ENCODE measurements at regions not wholly inside any gene's neighbourhood (a gene's known extent, or its start where the extent isn't known, plus 50 kb on each side); places are given as distances from the start of the nearest gene placed in this dataset.

DNA sequence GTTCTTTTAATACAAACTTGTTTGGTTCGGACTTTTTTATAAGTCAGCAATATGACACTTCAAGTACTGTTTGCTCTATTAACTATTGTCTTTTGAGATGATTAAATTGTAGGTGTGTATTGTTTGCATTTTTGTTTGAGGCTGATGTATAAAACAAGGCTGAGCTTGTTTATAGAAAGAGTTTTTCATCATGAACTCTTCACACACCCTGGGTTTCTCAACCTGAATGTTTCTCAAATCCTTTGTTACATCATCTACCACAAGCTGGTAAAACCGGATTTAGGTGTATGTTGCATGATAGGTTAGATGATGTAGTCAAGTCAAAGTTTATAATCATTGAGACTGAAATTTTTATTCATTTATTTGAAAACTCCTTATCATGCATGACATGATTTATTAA, 335.2 kb upstream of the LRATD1 start:
- no peak overlapping the region for H3K27ac ChIP-seq (ENCODE audit: low read length)
- no peaks in the 10 kb centered on the region for H3K9me3 ChIP-seq (ENCODE audit: control insufficient read depth in 1 of 2, low read length in 2 of 2)
- no peaks in the 10 kb centered on the region for H3K27me3 ChIP-seq (ENCODE audit: low read depth, low read length)
- H3K4me1 ChIP-seq (ENCODE audit: control insufficient read depth in 1 of 2, insufficient read depth in 2 of 2, low read length in 2 of 2), result no peaks in the 10 kb centered on the region
- H3K4me3 ChIP-seq (ENCODE audit: low read depth in 1 of 2, low read length in 2 of 2), result no peak overlapping the region
- H3K36me3 ChIP-seq (ENCODE audit: control insufficient read depth in 1 of 2, insufficient read depth in 2 of 2, low read length in 2 of 2), result no peaks in the 10 kb centered on the region

GRCh38 chr2:14297906-14298305, 334.6 kb upstream of the LRATD1 start:
- Histone ChIP-seq H3K36me3 (ENCODE audit: control insufficient read depth in 1 of 2, insufficient read depth in 2 of 2, low read length in 2 of 2) (no peaks in the 10 kb centered on the region), H3K4me1 (ENCODE audit: control insufficient read depth in 1 of 2, insufficient read depth in 2 of 2, low read length in 2 of 2) (no peaks in the 10 kb centered on the region), H3K9me3 (ENCODE audit: control insufficient read depth in 1 of 2, low read length in 2 of 2) (no peaks in the 10 kb centered on the region), H3K27me3 (ENCODE audit: low read depth, low read length) (no peaks in the 10 kb centered on the region), H3K27ac (ENCODE audit: low read length) (no peak overlapping the region), H3K4me3 (ENCODE audit: low read depth in 1 of 2, low read length in 2 of 2) (no peak overlapping the region)

DNA sequence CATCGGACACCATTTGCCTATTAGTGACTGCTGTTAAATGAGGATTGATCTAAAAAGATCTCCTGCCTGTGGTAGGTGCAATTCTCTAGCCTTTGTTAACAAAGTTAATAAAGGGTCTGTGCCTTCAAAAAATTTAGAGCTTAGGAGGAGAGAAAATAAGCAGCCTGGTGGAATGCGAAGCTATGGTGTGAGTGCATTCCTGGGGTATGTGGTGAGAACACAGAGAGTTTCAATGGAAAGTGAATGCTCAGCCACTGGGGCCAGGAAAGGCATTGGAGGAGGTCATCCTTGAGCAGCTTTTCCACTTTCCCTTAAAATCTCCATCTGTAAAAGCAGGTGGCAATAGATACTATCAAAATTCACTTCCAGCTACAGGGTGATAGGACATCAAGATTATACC, 331.2 kb upstream of the LRATD1 start:
- Histone ChIP-seq H3K27me3 (ENCODE audit: low read depth, low read length) (no peaks in the 10 kb centered on the region), H3K4me3 (ENCODE audit: low read depth in 1 of 2, low read length in 2 of 2) (no peak overlapping the region), H3K4me1 (ENCODE audit: control insufficient read depth in 1 of 2, insufficient read depth in 2 of 2, low read length in 2 of 2) (no peaks in the 10 kb centered on the region), H3K9me3 (ENCODE audit: control insufficient read depth in 1 of 2, low read length in 2 of 2) (no peaks in the 10 kb centered on the region), H3K27ac (ENCODE audit: low read length) (no peak overlapping the region), H3K36me3 (ENCODE audit: control insufficient read depth in 1 of 2, insufficient read depth in 2 of 2, low read length in 2 of 2) (no peaks in the 10 kb centered on the region)

DNA sequence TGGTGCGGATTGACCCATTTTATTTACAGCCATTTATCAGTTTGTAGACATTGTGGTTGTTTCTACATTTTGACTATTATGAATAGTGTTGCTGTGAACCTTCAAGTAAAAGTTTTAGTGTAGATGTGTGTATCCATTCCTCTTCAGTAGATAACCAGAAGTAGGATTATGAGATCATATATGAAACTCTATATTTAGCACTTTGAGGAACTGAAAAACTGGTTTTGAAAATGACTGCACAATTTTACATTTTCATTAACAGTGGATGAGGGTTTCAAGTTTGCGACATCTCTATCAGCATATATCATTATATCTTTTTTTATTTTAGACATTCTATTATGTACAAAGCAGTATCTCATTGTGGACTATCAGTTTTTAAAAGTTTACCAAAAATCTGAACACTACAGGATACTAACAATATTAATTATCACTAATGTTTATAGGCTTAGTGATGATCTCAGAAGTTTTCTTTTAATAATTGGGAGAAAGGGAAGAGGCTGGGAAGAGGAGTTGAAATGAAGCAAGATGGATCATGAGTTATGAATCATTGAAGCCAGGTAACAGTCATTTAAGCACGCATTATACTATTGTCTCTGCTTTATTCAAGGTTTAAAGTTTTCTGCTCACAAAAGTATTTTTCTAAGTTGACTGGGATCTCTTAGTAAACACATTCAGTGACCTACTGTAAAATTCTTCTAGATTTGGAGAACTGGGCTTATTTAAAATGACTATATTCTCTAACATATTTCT, 329.0 kb upstream of the LRATD1 start:
- Histone ChIP-seq H3K27me3 (ENCODE audit: low read depth, low read length) (no peaks in the 10 kb centered on the region), H3K36me3 (ENCODE audit: control insufficient read depth in 1 of 2, insufficient read depth in 2 of 2, low read length in 2 of 2) (no peaks in the 10 kb centered on the region)

GRCh38 chr2:14304326-14304725, 328.2 kb upstream of the LRATD1 start:
- Histone ChIP-seq H3K36me3 (ENCODE audit: control insufficient read depth in 1 of 2, insufficient read depth in 2 of 2, low read length in 2 of 2) (no peaks in the 10 kb centered on the region), H3K27me3 (ENCODE audit: low read depth, low read length) (no peaks in the 10 kb centered on the region), H3K9me3 (ENCODE audit: control insufficient read depth in 1 of 2, low read length in 2 of 2) (no peaks in the 10 kb centered on the region), H3K4me3 (ENCODE audit: low read depth in 1 of 2, low read length in 2 of 2) (no peak overlapping the region), H3K4me1 (ENCODE audit: control insufficient read depth in 1 of 2, insufficient read depth in 2 of 2, low read length in 2 of 2) (no peaks in the 10 kb centered on the region), H3K27ac (ENCODE audit: low read length) (no peak overlapping the region)

More for the DNA sequence above, 329.0 kb upstream of the LRATD1 start:
- Histone ChIP-seq H3K9me3 (ENCODE audit: control insufficient read depth in 1 of 2, low read length in 2 of 2) (no peaks in the 10 kb centered on the region), H3K4me3 (ENCODE audit: low read depth in 1 of 2, low read length in 2 of 2) (no peak overlapping the region), H3K27ac (ENCODE audit: low read length) (no peak overlapping the region), H3K4me1 (ENCODE audit: control insufficient read depth in 1 of 2, insufficient read depth in 2 of 2, low read length in 2 of 2) (no peaks in the 10 kb centered on the region)

- H3K4me1 ChIP-seq (ENCODE audit: control insufficient read depth in 1 of 2, insufficient read depth in 2 of 2, low read length in 2 of 2), result no peaks in the 10 kb centered on the region
- no peak overlapping the region for H3K4me3 ChIP-seq (ENCODE audit: low read depth in 1 of 2, low read length in 2 of 2)
- no peaks in the 10 kb centered on the region for H3K9me3 ChIP-seq (ENCODE audit: control insufficient read depth in 1 of 2, low read length in 2 of 2)
- H3K27me3 ChIP-seq (ENCODE audit: low read depth, low read length), result no peaks in the 10 kb centered on the region
- H3K27ac ChIP-seq (ENCODE audit: low read length), result no peak overlapping the region
- H3K36me3 ChIP-seq (ENCODE audit: control insufficient read depth in 1 of 2, insufficient read depth in 2 of 2, low read length in 2 of 2), result no peaks in the 10 kb centered on the region
Observed at GRCh38 chr2:14306268-14306861, 326.2 kb upstream of the LRATD1 start.

- H3K9me3 ChIP-seq (ENCODE audit: control insufficient read depth in 1 of 2, low read length in 2 of 2), result no peaks in the 10 kb centered on the region
- no peaks in the 10 kb centered on the region for H3K4me1 ChIP-seq (ENCODE audit: control insufficient read depth in 1 of 2, insufficient read depth in 2 of 2, low read length in 2 of 2)
- H3K27ac ChIP-seq (ENCODE audit: low read length), result no peak overlapping the region
- H3K27me3 ChIP-seq (ENCODE audit: low read depth, low read length), result no peaks in the 10 kb centered on the region
- no peak overlapping the region for H3K4me3 ChIP-seq (ENCODE audit: low read depth in 1 of 2, low read length in 2 of 2)
- no peaks in the 10 kb centered on the region for H3K36me3 ChIP-seq (ENCODE audit: control insufficient read depth in 1 of 2, insufficient read depth in 2 of 2, low read length in 2 of 2)
Observed at GRCh38 chr2:14313341-14313740, 319.2 kb upstream of the LRATD1 start.

- H3K36me3 ChIP-seq (ENCODE audit: control insufficient read depth in 1 of 2, insufficient read depth in 2 of 2, low read length in 2 of 2), result no peaks in the 10 kb centered on the region
- no peak overlapping the region for H3K27ac ChIP-seq (ENCODE audit: low read length)
Observed at GRCh38 chr2:14316594-14316993, 315.9 kb upstream of the LRATD1 start.

DNA sequence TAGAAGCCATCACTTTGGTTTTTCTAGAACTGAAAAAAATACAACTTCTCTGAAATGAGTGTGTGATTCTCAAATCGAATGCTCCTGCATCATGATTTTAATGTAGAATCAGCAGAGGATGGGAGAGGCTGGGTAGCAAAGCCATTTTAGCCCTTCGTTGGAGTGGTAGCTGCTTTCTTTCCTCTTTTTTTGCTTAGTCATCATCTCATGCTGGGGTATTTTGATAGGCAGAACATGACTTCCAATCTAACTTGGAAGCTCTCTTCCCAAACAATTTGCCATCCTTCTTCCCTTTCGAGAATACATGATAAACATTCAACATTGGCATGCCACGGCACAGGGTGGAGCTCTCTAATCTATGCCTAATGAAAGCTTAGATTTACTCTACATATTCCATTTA, 311.2 kb upstream of the LRATD1 start:
- Histone ChIP-seq H3K27ac (ENCODE audit: low read length) (no peak overlapping the region), H3K9me3 (ENCODE audit: control insufficient read depth in 1 of 2, low read length in 2 of 2) (no peaks in the 10 kb centered on the region), H3K36me3 (ENCODE audit: control insufficient read depth in 1 of 2, insufficient read depth in 2 of 2, low read length in 2 of 2) (no peaks in the 10 kb centered on the region), H3K4me1 (ENCODE audit: control insufficient read depth in 1 of 2, insufficient read depth in 2 of 2, low read length in 2 of 2) (no peaks in the 10 kb centered on the region), H3K27me3 (ENCODE audit: low read depth, low read length) (no peaks in the 10 kb centered on the region), H3K4me3 (ENCODE audit: low read depth in 1 of 2, low read length in 2 of 2) (no peak overlapping the region)

More at GRCh38 chr2:14316594-14316993, 315.9 kb upstream of the LRATD1 start:
- Histone ChIP-seq H3K9me3 (ENCODE audit: control insufficient read depth in 1 of 2, low read length in 2 of 2) (no peaks in the 10 kb centered on the region), H3K4me3 (ENCODE audit: low read depth in 1 of 2, low read length in 2 of 2) (no peak overlapping the region), H3K4me1 (ENCODE audit: control insufficient read depth in 1 of 2, insufficient read depth in 2 of 2, low read length in 2 of 2) (no peaks in the 10 kb centered on the region), H3K27me3 (ENCODE audit: low read depth, low read length) (no peaks in the 10 kb centered on the region)

- H3K4me1 ChIP-seq (ENCODE audit: control insufficient read depth in 1 of 2, insufficient read depth in 2 of 2, low read length in 2 of 2), result no peaks in the 10 kb centered on the region
- no peak overlapping the region for H3K27ac ChIP-seq (ENCODE audit: low read length)
- no peak overlapping the region for H3K4me3 ChIP-seq (ENCODE audit: low read depth in 1 of 2, low read length in 2 of 2)
- no peaks in the 10 kb centered on the region for H3K9me3 ChIP-seq (ENCODE audit: control insufficient read depth in 1 of 2, low read length in 2 of 2)
- H3K27me3 ChIP-seq (ENCODE audit: low read depth, low read length), result no peaks in the 10 kb centered on the region
- no peaks in the 10 kb centered on the region for H3K36me3 ChIP-seq (ENCODE audit: control insufficient read depth in 1 of 2, insufficient read depth in 2 of 2, low read length in 2 of 2)
Observed at GRCh38 chr2:14322306-14322705, 310.2 kb upstream of the LRATD1 start.

GRCh38 chr2:14324308-14324707, 308.2 kb upstream of the LRATD1 start:
- Histone ChIP-seq H3K36me3 (ENCODE audit: control insufficient read depth in 1 of 2, insufficient read depth in 2 of 2, low read length in 2 of 2) (no peaks in the 10 kb centered on the region), H3K9me3 (ENCODE audit: control insufficient read depth in 1 of 2, low read length in 2 of 2) (no peaks in the 10 kb centered on the region), H3K4me1 (ENCODE audit: control insufficient read depth in 1 of 2, insufficient read depth in 2 of 2, low read length in 2 of 2) (no peaks in the 10 kb centered on the region), H3K27ac (ENCODE audit: low read length) (no peak overlapping the region), H3K4me3 (ENCODE audit: low read depth in 1 of 2, low read length in 2 of 2) (no peak overlapping the region), H3K27me3 (ENCODE audit: low read depth, low read length) (no peaks in the 10 kb centered on the region)

DNA sequence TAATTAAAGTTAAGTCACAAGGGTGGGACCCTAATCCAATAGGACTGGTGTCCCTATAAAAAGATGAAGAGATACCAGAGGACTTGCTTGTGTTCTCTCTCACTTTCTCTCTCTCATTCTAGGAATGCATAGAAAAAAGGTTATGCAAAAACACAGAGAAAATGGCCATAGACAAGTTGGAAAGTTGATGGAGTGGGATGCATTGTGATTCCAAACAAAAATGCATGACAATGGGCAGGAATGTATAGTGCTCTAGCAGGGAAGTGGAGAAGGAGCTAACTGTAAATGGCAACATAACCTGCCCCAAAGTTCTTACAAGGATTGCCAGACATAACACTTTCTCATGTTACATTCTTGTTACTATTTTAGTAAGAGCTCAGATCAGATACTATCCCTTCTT, 301.6 kb upstream of the LRATD1 start:
- Histone ChIP-seq H3K36me3 (ENCODE audit: control insufficient read depth in 1 of 2, insufficient read depth in 2 of 2, low read length in 2 of 2) (no peaks in the 10 kb centered on the region), H3K9me3 (ENCODE audit: control insufficient read depth in 1 of 2, low read length in 2 of 2) (no peaks in the 10 kb centered on the region), H3K27ac (ENCODE audit: low read length) (no peak overlapping the region), H3K27me3 (ENCODE audit: low read depth, low read length) (no peaks in the 10 kb centered on the region), H3K4me3 (ENCODE audit: low read depth in 1 of 2, low read length in 2 of 2) (no peak overlapping the region), H3K4me1 (ENCODE audit: control insufficient read depth in 1 of 2, insufficient read depth in 2 of 2, low read length in 2 of 2) (no peaks in the 10 kb centered on the region)

Data from muscle layer of duodenum (tissue), 2 donors.